Osteocyte (in vitro differentiated cells): ENCODE measurements at regions not wholly inside any gene's neighbourhood (a gene's known extent, or its start where the extent isn't known, plus 50 kb on each side); places are given as distances from the start of the nearest gene placed in this dataset.
A peak's percentile ranks its signal among the peaks of the same experiment; 100 is the strongest.

Source experiments
- DNase-seq: peaks from one replicate; pipeline ENCODE4 v3.0.0; 2021; ENCODE audit warnings: mixed read lengths; ENCODE audit not compliant: unreplicated experiment; ENCODE audit errors: extremely low spot score
- H3K27ac Mint-ChIP-seq: one replicate; pipeline ENCODE4 v1.8.0; 2021; ENCODE audit warnings: mild to moderate bottlenecking, mixed read lengths; ENCODE audit not compliant: unreplicated experiment
- H3K27me3 Mint-ChIP-seq: one replicate; pipeline ENCODE4 v1.8.0; 2021; ENCODE audit warnings: mixed read lengths; ENCODE audit not compliant: unreplicated experiment
- H3K36me3 Mint-ChIP-seq: one replicate; pipeline ENCODE4 v1.8.0; 2021; ENCODE audit warnings: mixed read lengths; ENCODE audit not compliant: unreplicated experiment
- H3K4me1 Mint-ChIP-seq: one replicate; pipeline ENCODE4 v1.8.0; 2021; ENCODE audit warnings: mixed read lengths; ENCODE audit not compliant: unreplicated experiment
- H3K4me3 Mint-ChIP-seq: one replicate; pipeline ENCODE4 v1.8.0; 2021; ENCODE audit warnings: mild to moderate bottlenecking, moderate library complexity, mixed read lengths; ENCODE audit not compliant: unreplicated experiment
- H3K9me3 Mint-ChIP-seq: one replicate; pipeline ENCODE4 v1.8.0; 2021; ENCODE audit warnings: mixed read lengths; ENCODE audit not compliant: unreplicated experiment
- CTCF ChIP-seq: fragments of 200-600 bp; sonication (generic); IDR thresholded peaks from 2 replicates; pipeline ENCODE4 v1.5.0; 2021; ENCODE audit warnings: antibody characterized with exemption, mild to moderate bottlenecking, moderate library complexity

- H3K4me3 Mint-ChIP-seq = no peak overlapping the region
- no peaks in the 10 kb centered on the region for H3K9me3 Mint-ChIP-seq
- TF ChIP-seq CTCF = no peak
- no peak for DNase-seq
- H3K27me3 Mint-ChIP-seq = no peaks in the 10 kb centered on the region
- no peaks in the 10 kb centered on the region for H3K4me1 Mint-ChIP-seq
- no peak overlapping the region for H3K27ac Mint-ChIP-seq
- no peaks in the 10 kb centered on the region for H3K36me3 Mint-ChIP-seq
Measured at GRCh38 chr13:23081220-23081619, 99.6 kb upstream of the SGCG start.

- H3K9me3 Mint-ChIP-seq = no peaks in the 10 kb centered on the region
- DNase-seq = no peak
- H3K36me3 Mint-ChIP-seq = no peaks in the 10 kb centered on the region
- H3K4me1 Mint-ChIP-seq = no peaks in the 10 kb centered on the region
- H3K4me3 Mint-ChIP-seq = no peak overlapping the region
- no peak for TF ChIP-seq CTCF
- no peak overlapping the region for H3K27ac Mint-ChIP-seq
- H3K27me3 Mint-ChIP-seq = no peaks in the 10 kb centered on the region
Measured at GRCh38 chr13:23081901-23082300, 98.9 kb upstream of the SGCG start.

- no peaks in the 10 kb centered on the region for H3K4me1 Mint-ChIP-seq
- no peak overlapping the region for H3K27ac Mint-ChIP-seq
- no peaks in the 10 kb centered on the region for H3K36me3 Mint-ChIP-seq
- H3K9me3 Mint-ChIP-seq = no peaks in the 10 kb centered on the region
- no peak for DNase-seq
- no peak for TF ChIP-seq CTCF
- no peaks in the 10 kb centered on the region for H3K27me3 Mint-ChIP-seq
- no peak overlapping the region for H3K4me3 Mint-ChIP-seq
Measured at GRCh38 chr13:23086968-23087623, 93.7 kb upstream of the SGCG start.

DNA sequence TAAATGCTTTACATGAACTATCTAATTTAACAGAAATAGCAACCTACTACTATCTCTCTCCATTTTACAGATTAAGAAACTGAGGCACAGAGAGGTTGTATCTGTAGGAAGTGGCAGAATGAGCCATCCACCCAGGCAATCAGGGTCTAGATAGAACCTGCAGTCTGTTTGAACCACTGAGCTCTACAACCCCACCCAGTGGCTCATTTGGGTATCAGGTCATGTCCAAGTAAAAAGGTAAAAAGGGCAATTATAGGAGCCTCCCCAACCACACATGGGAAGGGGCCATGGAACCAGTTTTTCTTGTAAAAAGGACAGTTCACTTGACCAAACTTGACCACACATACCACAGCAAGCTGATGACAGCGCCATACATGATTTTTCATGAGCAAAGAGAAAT, 92.9 kb upstream of the SGCG start:
- no peaks in the 10 kb centered on the region for H3K4me1 Mint-ChIP-seq
- no peak overlapping the region for H3K27ac Mint-ChIP-seq
- DNase-seq = no peak
- no peaks in the 10 kb centered on the region for H3K27me3 Mint-ChIP-seq
- no peaks in the 10 kb centered on the region for H3K9me3 Mint-ChIP-seq
- H3K4me3 Mint-ChIP-seq = no peak overlapping the region
- peak; percentile 31 for TF ChIP-seq CTCF
- no peaks in the 10 kb centered on the region for H3K36me3 Mint-ChIP-seq

DNA sequence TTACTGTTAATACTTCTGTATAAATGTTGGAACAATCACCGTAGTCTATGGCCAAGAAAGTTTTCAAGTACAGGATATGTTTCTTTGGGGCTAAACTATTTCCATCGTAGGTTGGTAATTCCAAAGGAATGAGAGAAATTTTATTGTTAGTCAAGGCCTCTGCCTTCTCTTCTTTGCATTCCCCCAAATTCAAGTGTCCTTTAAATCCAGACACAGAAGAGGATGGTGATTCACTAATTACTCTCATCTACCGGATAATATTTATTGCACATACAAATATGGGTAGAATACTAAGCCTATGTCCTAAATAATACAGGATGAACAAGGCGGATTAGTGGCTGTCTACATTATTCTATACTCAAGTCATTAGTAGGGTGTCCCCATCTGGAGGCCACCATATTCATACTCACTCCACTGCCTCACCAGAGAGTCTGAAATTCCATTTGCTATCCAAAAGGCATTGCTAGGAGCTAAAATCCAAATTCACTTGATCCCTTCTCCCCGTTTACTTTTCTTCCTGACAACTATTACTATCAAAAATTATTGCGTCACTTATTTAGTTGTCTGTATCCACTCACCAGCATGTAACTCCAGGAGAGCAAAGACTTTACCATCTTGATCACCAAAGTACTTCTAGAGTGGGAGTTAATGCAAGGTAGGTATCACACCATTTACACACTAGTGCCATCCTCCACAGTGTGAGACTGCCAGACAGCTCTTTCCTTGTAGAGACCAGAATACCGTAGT, 82.4 kb upstream of the SGCG start:
- no peaks in the 10 kb centered on the region for H3K36me3 Mint-ChIP-seq
- no peak overlapping the region for H3K4me3 Mint-ChIP-seq
- no peak overlapping the region for H3K27ac Mint-ChIP-seq
- no peak for DNase-seq
- TF ChIP-seq CTCF = no peak
- H3K27me3 Mint-ChIP-seq = peaks cover 2% of the 10 kb centered on the region
- H3K9me3 Mint-ChIP-seq = peaks cover 3% of the 10 kb centered on the region
- no peaks in the 10 kb centered on the region for H3K4me1 Mint-ChIP-seq
